H1 (cell line): ENCODE measurements at regions not wholly inside any gene's neighbourhood (a gene's known extent, or its start where the extent isn't known, plus 50 kb on each side); places are given as distances from the start of the nearest gene placed in this dataset.

ENCODE experiments used
- CTCF ChIA-PET: fragments of 300-600 bp; sonication (Branson Sonifier 250); formaldehyde crosslinking; loops from one replicate; lab custom pipeline; 2021; ENCODE audit not compliant: partially characterized antibody; lab: Charles Lee
- POLR2A ChIA-PET: fragments of 300-600 bp; sonication (Branson Sonifier 250); formaldehyde crosslinking; loops from one replicate; lab custom pipeline; 2021; ENCODE audit warnings: inconsistent platforms; ENCODE audit not compliant: partially characterized antibody; lab: Charles Lee
- DNase-seq, 2 experiments: peaks; one replicate each; pipeline versions ENCODE4 v3.0.0 to v3.0.0-alpha.2; 2010 to 2022; ENCODE audit warnings: low spot score in 2 of 2, low read depth in 1 of 2, mixed read lengths in 1 of 2
- FAIRE-seq: peaks from 2 replicates; lab custom pipeline; 2011; peaks lifted over from hg19 to GRCh38; lab: Jason Lieb, UNC
- H2AFZ ChIP-seq: 2 replicates; pipeline ENCODE4 v1.8.1; 2012; ENCODE audit warnings: low read length, inconsistent platforms
- H2AK5ac ChIP-seq: 2 replicates; pipeline ENCODE4 v1.6.1; 2013; ENCODE audit warnings: low read depth, low read length
- H2BK120ac ChIP-seq: replicated peaks from 2 replicates; pipeline ENCODE3; 2013; ENCODE audit warnings: low read depth, low read length, inconsistent platforms
- H2BK12ac ChIP-seq: 2 replicates; pipeline ENCODE4 v1.6.1; 2013; ENCODE audit warnings: low read depth, low read length
- H2BK15ac ChIP-seq: 2 replicates; pipeline ENCODE4 v1.6.1; 2013; ENCODE audit warnings: low read length
- H2BK20ac ChIP-seq: 2 replicates; pipeline ENCODE4 v1.6.1; 2013; ENCODE audit warnings: low read length
- H2BK5ac ChIP-seq: 2 replicates; pipeline ENCODE4 v1.6.1; 2013; ENCODE audit warnings: low read depth, low read length
- H3K14ac ChIP-seq: 2 replicates; pipeline ENCODE4 v1.6.1; 2013; ENCODE audit warnings: inconsistent platforms; ENCODE audit not compliant: insufficient read length
- H3K18ac ChIP-seq: 2 replicates; pipeline ENCODE4 v1.6.1; 2013; ENCODE audit warnings: low read length; ENCODE audit errors: extremely low read depth
- H3K23ac ChIP-seq: 2 replicates; pipeline ENCODE4 v1.6.1; 2013; ENCODE audit warnings: inconsistent platforms; ENCODE audit not compliant: insufficient read length
- H3K23me2 ChIP-seq: 2 replicates; pipeline ENCODE4 v1.6.1; 2013; ENCODE audit warnings: low read depth, low read length
- H3K27ac ChIP-seq: 2 replicates; pipeline ENCODE4 v1.6.1; 2011; ENCODE audit warnings: low read depth, low read length, inconsistent platforms
- H3K27me3 ChIP-seq, 4 experiments: replicated peaks in 1 of 4; 1 replicate in 1 of 4; 2 replicates in 3 of 4; pipeline versions ENCODE4 v1.6.1 to v1.8.1; 2011 to 2013; ENCODE audit warnings: low read length in 3 of 4, mild to moderate bottlenecking in 3 of 4, inconsistent platforms in 2 of 4, mixed read lengths in 2 of 4, moderate library complexity in 1 of 4; ENCODE audit not compliant: control insufficient read depth in 3 of 4, insufficient read depth in 3 of 4; ENCODE audit errors: extremely low read depth in 1 of 4
- H3K36me3 ChIP-seq, 4 experiments: 2 replicates each; pipeline versions ENCODE4 v1.6.1 to v1.8.1; 2011 to 2013; ENCODE audit warnings: mild to moderate bottlenecking in 4 of 4, low read length in 3 of 4, moderate library complexity in 2 of 4, control low read depth in 1 of 4, inconsistent platforms in 1 of 4; ENCODE audit not compliant: insufficient read depth in 4 of 4, control insufficient read depth in 2 of 4
- H3K4ac ChIP-seq: replicated peaks from 2 replicates; pipeline ENCODE3; 2013; ENCODE audit warnings: low read length, low read depth, mixed read lengths, inconsistent platforms; ENCODE audit not compliant: insufficient read length
- H3K4me1 ChIP-seq, 4 experiments: replicated peaks in 1 of 4; 1 replicate in 1 of 4; 2 replicates in 3 of 4; pipeline versions ENCODE4 v1.6.1 to v1.8.1; 2011 to 2013; ENCODE audit warnings: low read length in 3 of 4, inconsistent platforms in 2 of 4, mixed read lengths in 1 of 4; ENCODE audit not compliant: insufficient read depth in 4 of 4, control insufficient read depth in 3 of 4
- H3K4me2 ChIP-seq, 2 experiments: 2 replicates each; pipeline versions ENCODE4 v1.6.1 to v1.8.1; 2011 to 2013; ENCODE audit warnings: low read depth in 2 of 2, low read length in 2 of 2, control low read depth in 1 of 2, inconsistent platforms in 1 of 2, mild to moderate bottlenecking in 1 of 2; ENCODE audit not compliant: insufficient read depth in 1 of 2
- H3K4me3 ChIP-seq, 4 experiments: fragments of 200-600, 300-600 bp in 1 of 4; sonication (generic), shearing (Covaris generic), sonication (Bioruptor Twin) in 1 of 4; 2 replicates each; pipeline versions ENCODE4 v1.5.1 to v1.8.1; 2011 to 2016; ENCODE audit warnings: low read length in 4 of 4, low read depth in 3 of 4, control low read depth in 2 of 4, inconsistent platforms in 2 of 4, mild to moderate bottlenecking in 2 of 4, mixed read lengths in 1 of 4, moderate library complexity in 1 of 4; ENCODE audit not compliant: insufficient read depth in 2 of 4; ENCODE audit errors: extremely low read depth in 1 of 4
- H3K56ac ChIP-seq: replicated peaks from 2 replicates; pipeline ENCODE3; 2013; ENCODE audit warnings: low read depth, mild to moderate bottlenecking, mixed read lengths, low read length, inconsistent platforms; ENCODE audit not compliant: insufficient read length
- H3K79me1 ChIP-seq: 2 replicates; pipeline ENCODE4 v1.6.1; 2013; ENCODE audit warnings: low read depth, low read length, control low read depth
- H3K79me2 ChIP-seq, 2 experiments: 2 replicates each; pipeline versions ENCODE4 v1.6.1 to v1.8.1; 2012 to 2013; ENCODE audit warnings: low read length in 2 of 2, mild to moderate bottlenecking in 2 of 2, inconsistent platforms in 1 of 2; ENCODE audit not compliant: insufficient read depth in 2 of 2, control insufficient read depth in 1 of 2
- H3K9ac ChIP-seq, 4 experiments: replicated peaks in 1 of 4; 1 replicate in 1 of 4; 2 replicates in 3 of 4; pipeline versions ENCODE4 v1.6.1 to v1.8.1; 2011 to 2013; ENCODE audit warnings: low read depth in 3 of 4, low read length in 3 of 4, control low read depth in 2 of 4, mild to moderate bottlenecking in 2 of 4, moderate library complexity in 2 of 4, inconsistent platforms in 1 of 4; ENCODE audit errors: extremely low read depth in 1 of 4
- H3K9me3 ChIP-seq, 2 experiments: 2 replicates each; pipeline versions ENCODE4 v1.6.1 to v1.8.1; 2012 to 2013; ENCODE audit warnings: mild to moderate bottlenecking in 2 of 2, moderate library complexity in 2 of 2, control low read depth in 1 of 2, inconsistent platforms in 1 of 2, low read depth in 1 of 2, low read length in 1 of 2, mixed read lengths in 1 of 2; ENCODE audit not compliant: insufficient read depth in 2 of 2
- H4K20me1 ChIP-seq, 2 experiments: replicated peaks in 1 of 2; 2 replicates each; pipeline versions ENCODE3 to v1.8.1; 2011 to 2013; ENCODE audit warnings: inconsistent platforms in 2 of 2, low read length in 2 of 2, mild to moderate bottlenecking in 1 of 2; ENCODE audit not compliant: insufficient read depth in 2 of 2, control insufficient read depth in 1 of 2
- H4K5ac ChIP-seq: 2 replicates; pipeline ENCODE4 v1.6.1; 2013; ENCODE audit warnings: low read length, low read depth, mixed read lengths, inconsistent platforms; ENCODE audit not compliant: insufficient read length
- H4K8ac ChIP-seq: 2 replicates; pipeline ENCODE4 v1.8.0; 2013; ENCODE audit warnings: mild to moderate bottlenecking, moderate library complexity, low read length, inconsistent platforms; ENCODE audit not compliant: insufficient read depth; ENCODE audit errors: extremely low read depth
- H4K91ac ChIP-seq: replicated peaks from 2 replicates; pipeline ENCODE3; 2013; ENCODE audit warnings: low read length, mixed read lengths, inconsistent platforms; ENCODE audit not compliant: insufficient read length
- WGBS, 2 experiments: shearing (Covaris generic) in 1 of 2; methylation state at CpG; one replicate each; pipeline versions ENCODE4 v1.1.6 to v1.1.7; 2013 to 2015; ENCODE audit warnings: low lambda C conversion rate in 2 of 2, mixed read lengths in 2 of 2, inconsistent platforms in 1 of 2, low coverage in 1 of 2, missing lambda C conversion rate in 1 of 2; ENCODE audit not compliant: insufficient replicate concordance in 2 of 2, insufficient coverage in 1 of 2, insufficient read length in 1 of 2; ENCODE audit errors: extremely low coverage in 1 of 2, missing lambda C conversion rate in 1 of 2; 5-methylcytosine and 5-hydroxymethylcytosine counted together
- TF ChIP-seq, protein P1 (sequence below): fragments of 300-600 bp; sonication (generic); IDR thresholded peaks from 2 replicates; pipeline ENCODE4 v1.7.1; 2012; ENCODE audit warnings: low read length, moderate library complexity, mild to moderate bottlenecking, inconsistent platforms; ENCODE audit not compliant: insufficient replicate concordance

DNA sequence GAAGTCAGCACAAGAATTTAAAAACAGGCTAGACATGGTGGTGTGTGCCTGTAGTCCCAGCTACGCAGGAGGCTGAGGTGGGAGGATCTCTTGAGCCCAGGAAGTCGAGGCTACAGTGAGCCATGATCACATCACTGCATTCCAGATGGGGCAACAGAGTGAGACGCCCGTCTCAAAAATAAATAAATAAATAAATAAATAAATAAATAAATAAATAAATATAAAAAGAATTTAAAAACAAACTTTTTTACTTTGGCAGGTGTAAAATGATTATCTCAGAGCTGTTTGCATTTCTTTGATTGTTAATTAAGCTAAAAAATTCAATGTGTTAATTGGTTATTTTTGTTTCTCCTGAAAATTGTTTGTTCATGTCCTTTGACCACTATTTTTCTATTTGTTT is 97.5 kb upstream of the RPS6KA3 start:
- Histone ChIP-seq H2BK12ac (no peak overlapping the region), H2BK20ac (no peak overlapping the region), H3K4me3 (no peak overlapping the region), H3K9me3 (no peaks in the 10 kb centered on the region), H4K20me1 (no peaks in the 10 kb centered on the region), H2BK120ac (no peak overlapping the region), H3K4ac (no peak overlapping the region), H3K4me2 (no peak overlapping the region), H3K23ac (no peak overlapping the region), H3K14ac (no peak overlapping the region), H3K79me1 (no peaks in the 10 kb centered on the region), H2BK5ac (no peak overlapping the region), H3K23me2 (no peaks in the 10 kb centered on the region), H2AFZ (no peak overlapping the region), H4K91ac (no peak overlapping the region), H3K56ac (no peak overlapping the region), H3K4me1 (no peaks in the 10 kb centered on the region), H3K27ac (no peak overlapping the region), H3K36me3 (no peaks in the 10 kb centered on the region), H3K9ac (no peak overlapping the region), H2BK15ac (no peak overlapping the region), H3K79me2 (no peaks in the 10 kb centered on the region), H3K18ac (no peak overlapping the region), H3K27me3 (no peaks in the 10 kb centered on the region), H4K8ac (no peak overlapping the region), H4K5ac (no peak overlapping the region), H2AK5ac (no peak overlapping the region)
- FAIRE-seq, result no peak
- DNase-seq, result no peak
- ChIA-PET CTCF (interaction anchor here (0.7 kb wide), 1 partner anchor 466 kb away, joined by 3 read pairs; no protein-coding TSS in a partner anchor), POLR2A (no interaction called here)
- WGBS, 2 experiments, result 95% methylated on average over 4 of the region's 4 CpGs; no CpG with 5 or more reads in 1 of the 2 experiments
- TF ChIP-seq, protein P1, sequence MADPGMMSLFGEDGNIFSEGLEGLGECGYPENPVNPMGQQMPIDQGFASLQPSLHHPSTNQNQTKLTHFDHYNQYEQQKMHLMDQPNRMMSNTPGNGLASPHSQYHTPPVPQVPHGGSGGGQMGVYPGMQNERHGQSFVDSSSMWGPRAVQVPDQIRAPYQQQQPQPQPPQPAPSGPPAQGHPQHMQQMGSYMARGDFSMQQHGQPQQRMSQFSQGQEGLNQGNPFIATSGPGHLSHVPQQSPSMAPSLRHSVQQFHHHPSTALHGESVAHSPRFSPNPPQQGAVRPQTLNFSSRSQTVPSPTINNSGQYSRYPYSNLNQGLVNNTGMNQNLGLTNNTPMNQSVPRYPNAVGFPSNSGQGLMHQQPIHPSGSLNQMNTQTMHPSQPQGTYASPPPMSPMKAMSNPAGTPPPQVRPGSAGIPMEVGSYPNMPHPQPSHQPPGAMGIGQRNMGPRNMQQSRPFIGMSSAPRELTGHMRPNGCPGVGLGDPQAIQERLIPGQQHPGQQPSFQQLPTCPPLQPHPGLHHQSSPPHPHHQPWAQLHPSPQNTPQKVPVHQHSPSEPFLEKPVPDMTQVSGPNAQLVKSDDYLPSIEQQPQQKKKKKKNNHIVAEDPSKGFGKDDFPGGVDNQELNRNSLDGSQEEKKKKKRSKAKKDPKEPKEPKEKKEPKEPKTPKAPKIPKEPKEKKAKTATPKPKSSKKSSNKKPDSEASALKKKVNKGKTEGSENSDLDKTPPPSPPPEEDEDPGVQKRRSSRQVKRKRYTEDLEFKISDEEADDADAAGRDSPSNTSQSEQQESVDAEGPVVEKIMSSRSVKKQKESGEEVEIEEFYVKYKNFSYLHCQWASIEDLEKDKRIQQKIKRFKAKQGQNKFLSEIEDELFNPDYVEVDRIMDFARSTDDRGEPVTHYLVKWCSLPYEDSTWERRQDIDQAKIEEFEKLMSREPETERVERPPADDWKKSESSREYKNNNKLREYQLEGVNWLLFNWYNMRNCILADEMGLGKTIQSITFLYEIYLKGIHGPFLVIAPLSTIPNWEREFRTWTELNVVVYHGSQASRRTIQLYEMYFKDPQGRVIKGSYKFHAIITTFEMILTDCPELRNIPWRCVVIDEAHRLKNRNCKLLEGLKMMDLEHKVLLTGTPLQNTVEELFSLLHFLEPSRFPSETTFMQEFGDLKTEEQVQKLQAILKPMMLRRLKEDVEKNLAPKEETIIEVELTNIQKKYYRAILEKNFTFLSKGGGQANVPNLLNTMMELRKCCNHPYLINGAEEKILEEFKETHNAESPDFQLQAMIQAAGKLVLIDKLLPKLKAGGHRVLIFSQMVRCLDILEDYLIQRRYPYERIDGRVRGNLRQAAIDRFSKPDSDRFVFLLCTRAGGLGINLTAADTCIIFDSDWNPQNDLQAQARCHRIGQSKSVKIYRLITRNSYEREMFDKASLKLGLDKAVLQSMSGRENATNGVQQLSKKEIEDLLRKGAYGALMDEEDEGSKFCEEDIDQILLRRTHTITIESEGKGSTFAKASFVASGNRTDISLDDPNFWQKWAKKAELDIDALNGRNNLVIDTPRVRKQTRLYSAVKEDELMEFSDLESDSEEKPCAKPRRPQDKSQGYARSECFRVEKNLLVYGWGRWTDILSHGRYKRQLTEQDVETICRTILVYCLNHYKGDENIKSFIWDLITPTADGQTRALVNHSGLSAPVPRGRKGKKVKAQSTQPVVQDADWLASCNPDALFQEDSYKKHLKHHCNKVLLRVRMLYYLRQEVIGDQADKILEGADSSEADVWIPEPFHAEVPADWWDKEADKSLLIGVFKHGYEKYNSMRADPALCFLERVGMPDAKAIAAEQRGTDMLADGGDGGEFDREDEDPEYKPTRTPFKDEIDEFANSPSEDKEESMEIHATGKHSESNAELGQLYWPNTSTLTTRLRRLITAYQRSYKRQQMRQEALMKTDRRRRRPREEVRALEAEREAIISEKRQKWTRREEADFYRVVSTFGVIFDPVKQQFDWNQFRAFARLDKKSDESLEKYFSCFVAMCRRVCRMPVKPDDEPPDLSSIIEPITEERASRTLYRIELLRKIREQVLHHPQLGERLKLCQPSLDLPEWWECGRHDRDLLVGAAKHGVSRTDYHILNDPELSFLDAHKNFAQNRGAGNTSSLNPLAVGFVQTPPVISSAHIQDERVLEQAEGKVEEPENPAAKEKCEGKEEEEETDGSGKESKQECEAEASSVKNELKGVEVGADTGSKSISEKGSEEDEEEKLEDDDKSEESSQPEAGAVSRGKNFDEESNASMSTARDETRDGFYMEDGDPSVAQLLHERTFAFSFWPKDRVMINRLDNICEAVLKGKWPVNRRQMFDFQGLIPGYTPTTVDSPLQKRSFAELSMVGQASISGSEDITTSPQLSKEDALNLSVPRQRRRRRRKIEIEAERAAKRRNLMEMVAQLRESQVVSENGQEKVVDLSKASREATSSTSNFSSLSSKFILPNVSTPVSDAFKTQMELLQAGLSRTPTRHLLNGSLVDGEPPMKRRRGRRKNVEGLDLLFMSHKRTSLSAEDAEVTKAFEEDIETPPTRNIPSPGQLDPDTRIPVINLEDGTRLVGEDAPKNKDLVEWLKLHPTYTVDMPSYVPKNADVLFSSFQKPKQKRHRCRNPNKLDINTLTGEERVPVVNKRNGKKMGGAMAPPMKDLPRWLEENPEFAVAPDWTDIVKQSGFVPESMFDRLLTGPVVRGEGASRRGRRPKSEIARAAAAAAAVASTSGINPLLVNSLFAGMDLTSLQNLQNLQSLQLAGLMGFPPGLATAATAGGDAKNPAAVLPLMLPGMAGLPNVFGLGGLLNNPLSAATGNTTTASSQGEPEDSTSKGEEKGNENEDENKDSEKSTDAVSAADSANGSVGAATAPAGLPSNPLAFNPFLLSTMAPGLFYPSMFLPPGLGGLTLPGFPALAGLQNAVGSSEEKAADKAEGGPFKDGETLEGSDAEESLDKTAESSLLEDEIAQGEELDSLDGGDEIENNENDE, result no peak
